ENCODE measurements at regions not wholly inside any gene's neighbourhood (a gene's known extent, or its start where the extent isn't known, plus 50 kb on each side); places are given as distances from the start of the nearest gene placed in this dataset.

DNA sequence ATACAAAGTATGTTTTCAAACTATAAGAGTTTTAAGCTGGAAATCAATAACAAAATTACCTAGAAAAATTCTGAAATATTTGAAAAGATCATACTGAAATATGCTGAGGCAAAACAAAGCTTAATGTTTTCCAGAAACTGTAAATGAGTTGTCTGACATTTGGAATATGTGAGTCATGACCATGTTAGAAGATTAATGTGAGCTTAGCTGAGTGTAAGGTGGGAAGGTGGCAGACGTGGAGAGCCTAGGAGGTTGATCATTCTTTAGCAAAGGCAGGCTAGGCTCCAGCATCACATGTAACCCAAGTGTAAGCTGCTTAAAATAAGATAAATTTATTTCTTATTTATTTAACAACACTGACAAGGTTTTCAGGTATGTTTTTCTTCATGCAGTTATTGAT, 2086.1 kb upstream of the PCDH20 start:
- TF ChIP-seq, protein P1, sequence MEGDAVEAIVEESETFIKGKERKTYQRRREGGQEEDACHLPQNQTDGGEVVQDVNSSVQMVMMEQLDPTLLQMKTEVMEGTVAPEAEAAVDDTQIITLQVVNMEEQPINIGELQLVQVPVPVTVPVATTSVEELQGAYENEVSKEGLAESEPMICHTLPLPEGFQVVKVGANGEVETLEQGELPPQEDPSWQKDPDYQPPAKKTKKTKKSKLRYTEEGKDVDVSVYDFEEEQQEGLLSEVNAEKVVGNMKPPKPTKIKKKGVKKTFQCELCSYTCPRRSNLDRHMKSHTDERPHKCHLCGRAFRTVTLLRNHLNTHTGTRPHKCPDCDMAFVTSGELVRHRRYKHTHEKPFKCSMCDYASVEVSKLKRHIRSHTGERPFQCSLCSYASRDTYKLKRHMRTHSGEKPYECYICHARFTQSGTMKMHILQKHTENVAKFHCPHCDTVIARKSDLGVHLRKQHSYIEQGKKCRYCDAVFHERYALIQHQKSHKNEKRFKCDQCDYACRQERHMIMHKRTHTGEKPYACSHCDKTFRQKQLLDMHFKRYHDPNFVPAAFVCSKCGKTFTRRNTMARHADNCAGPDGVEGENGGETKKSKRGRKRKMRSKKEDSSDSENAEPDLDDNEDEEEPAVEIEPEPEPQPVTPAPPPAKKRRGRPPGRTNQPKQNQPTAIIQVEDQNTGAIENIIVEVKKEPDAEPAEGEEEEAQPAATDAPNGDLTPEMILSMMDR (conservative IDR thresholded peaks at IDR 0.05; ENCODE audit: low read depth, low read length) = no peak
- TF ChIP-seq POLR2A (IDR thresholded peaks at IDR 0.05; ENCODE audit: low read depth, low read length) (no peak), FOS (IDR thresholded peaks at IDR 0.05; ENCODE audit: low read depth, low read length) (no peak), SMC3 (IDR thresholded peaks at IDR 0.05; ENCODE audit: low read depth, low read length) (no peak)
- TF ChIP-seq, protein P2, sequence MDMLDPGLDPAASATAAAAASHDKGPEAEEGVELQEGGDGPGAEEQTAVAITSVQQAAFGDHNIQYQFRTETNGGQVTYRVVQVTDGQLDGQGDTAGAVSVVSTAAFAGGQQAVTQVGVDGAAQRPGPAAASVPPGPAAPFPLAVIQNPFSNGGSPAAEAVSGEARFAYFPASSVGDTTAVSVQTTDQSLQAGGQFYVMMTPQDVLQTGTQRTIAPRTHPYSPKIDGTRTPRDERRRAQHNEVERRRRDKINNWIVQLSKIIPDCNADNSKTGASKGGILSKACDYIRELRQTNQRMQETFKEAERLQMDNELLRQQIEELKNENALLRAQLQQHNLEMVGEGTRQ (IDR thresholded peaks at IDR 0.05; ENCODE audit: low read depth, low read length) = no peak
